ENCODE measurements at regions not wholly inside any gene's neighbourhood (a gene's known extent, or its start where the extent isn't known, plus 50 kb on each side); places are given as distances from the start of the nearest gene placed in this dataset.

GRCh38 chr4:46459308-46459707 is 69.4 kb upstream of the GABRA2 start:
- DNase-seq (ENCODE audit: low spot score) (no peak), ATAC-seq (no peak)
- Mint-ChIP-seq H3K4me1 (no peaks in the 10 kb centered on the region), H3K27ac (no peak overlapping the region), H3K27me3 (ENCODE audit: low read depth) (no peaks in the 10 kb centered on the region), H3K36me3 (no peaks in the 10 kb centered on the region; the same call in 1 of the 2 replicates), H3K4me3 (no peak overlapping the region), H3K9me3 (peaks cover 14% of the 10 kb centered on the region)
- ChIA-PET POLR2A (no interaction called here), CTCF (no interaction called here)
- TF ChIP-seq MXD4 (CRISPR knock-in tag; IDR thresholded peaks at IDR 0.05; ENCODE audit: borderline replicate concordance): no peak
- TF ChIP-seq E2F1 (CRISPR knock-in tag; IDR thresholded peaks at IDR 0.05): no peak

- no peaks in the 10 kb centered on the region for H3K27me3 Mint-ChIP-seq (ENCODE audit: low read depth)
- H3K9me3 Mint-ChIP-seq: peaks cover under 1% of the 10 kb centered on the region; the same call in 1 of the 2 replicates
- ChIA-PET CTCF (no interaction called here), POLR2A (no interaction called here)
- ATAC-seq (no peak), DNase-seq (ENCODE audit: low spot score) (no peak)
- H3K36me3 Mint-ChIP-seq: no peaks in the 10 kb centered on the region
- H3K27ac Mint-ChIP-seq: no peak overlapping the region
- H3K4me1 Mint-ChIP-seq: no peaks in the 10 kb centered on the region
- no peak overlapping the region for H3K4me3 Mint-ChIP-seq
- no peak for TF ChIP-seq E2F5 (CRISPR knock-in tag; IDR thresholded peaks at IDR 0.05)
- TF ChIP-seq ZNF425 (CRISPR knock-in tag; conservative IDR thresholded peaks at IDR 0.05): no peak
- no peak for TF ChIP-seq ZNF317 (CRISPR knock-in tag; IDR thresholded peaks at IDR 0.05; ENCODE audit: borderline replicate concordance, low read depth)
- TF ChIP-seq EMX1 (CRISPR knock-in tag; IDR thresholded peaks at IDR 0.05): no peak
- TF ChIP-seq NR2C2 (CRISPR knock-in tag; IDR thresholded peaks at IDR 0.05): no peak
- TF ChIP-seq TCF7 (CRISPR knock-in tag; IDR thresholded peaks at IDR 0.05; ENCODE audit: low read depth): no peak
- no peak for TF ChIP-seq JAZF1 (CRISPR knock-in tag; IDR thresholded peaks at IDR 0.05)
- no peak for TF ChIP-seq ERG (CRISPR knock-in tag; IDR thresholded peaks at IDR 0.05)
- TF ChIP-seq E2F4 (CRISPR knock-in tag; IDR thresholded peaks at IDR 0.05; ENCODE audit: borderline replicate concordance, low read depth): no peak
- no peak for TF ChIP-seq FOXP4 (CRISPR knock-in tag; IDR thresholded peaks at IDR 0.05)
- no peak for TF ChIP-seq ATF3 (CRISPR knock-in tag; conservative IDR thresholded peaks at IDR 0.05)
- no peak for TF ChIP-seq CDX4 (CRISPR knock-in tag; IDR thresholded peaks at IDR 0.05; ENCODE audit: borderline replicate concordance)
- no peak for TF ChIP-seq RELA (CRISPR knock-in tag; IDR thresholded peaks at IDR 0.05; ENCODE audit: borderline replicate concordance)
- TF ChIP-seq ZNF281 (CRISPR knock-in tag; IDR thresholded peaks at IDR 0.05): no peak
- no peak for TF ChIP-seq MLX (CRISPR knock-in tag; IDR thresholded peaks at IDR 0.05)
- no peak for TF ChIP-seq FOXP1 (CRISPR knock-in tag; IDR thresholded peaks at IDR 0.05; ENCODE audit: borderline replicate concordance)
- TF ChIP-seq CREM (CRISPR knock-in tag; IDR thresholded peaks at IDR 0.05): no peak
These were observed 60.6 kb upstream of the GABRA2 start for GRCh38 chr4:46450556-46450955.

Data from WTC11 (cell line).